SJSA1 (cell line): ENCODE measurements at regions not wholly inside any gene's neighbourhood (a gene's known extent, or its start where the extent isn't known, plus 50 kb on each side); places are given as distances from the start of the nearest gene placed in this dataset.

Experiments used
- DNase-seq, 2 experiments: peaks; one replicate each; pipeline ENCODE4 v3.0.0-alpha.2; 2015 to 2020; ENCODE audit warnings: low spot score in 2 of 2, low read depth in 1 of 2
- H3K27ac ChIP-seq: fragments of 250-450 bp; sonication (Bioruptor Pico); 2 replicates; pipeline ENCODE4 v1.5.1; 2020; ENCODE audit warnings: mild to moderate bottlenecking, moderate library complexity
- H3K27me3 ChIP-seq: fragments of 250-450 bp; sonication (Bioruptor Pico); replicated peaks from 2 replicates; pipeline ENCODE4 v1.5.1; 2020; ENCODE audit warnings: mild to moderate bottlenecking, moderate library complexity
- H3K36me3 ChIP-seq: fragments of 250-450 bp; sonication (Bioruptor Pico); 2 replicates; pipeline ENCODE4 v1.5.1; 2020; ENCODE audit warnings: mild to moderate bottlenecking
- H3K4me1 ChIP-seq: fragments of 250-450 bp; sonication (Bioruptor Pico); replicated peaks from 2 replicates; pipeline ENCODE4 v1.6.1; 2021; ENCODE audit warnings: mild to moderate bottlenecking
- H3K4me3 ChIP-seq: fragments of 250-450 bp; sonication (Bioruptor Pico); 2 replicates; pipeline ENCODE4 v1.5.1; 2020; ENCODE audit warnings: mild to moderate bottlenecking
- H3K9me3 ChIP-seq: fragments of 250-450 bp; sonication (Bioruptor Pico); replicated peaks from 2 replicates; pipeline ENCODE4 v1.5.1; 2020; ENCODE audit warnings: mild to moderate bottlenecking

DNA sequence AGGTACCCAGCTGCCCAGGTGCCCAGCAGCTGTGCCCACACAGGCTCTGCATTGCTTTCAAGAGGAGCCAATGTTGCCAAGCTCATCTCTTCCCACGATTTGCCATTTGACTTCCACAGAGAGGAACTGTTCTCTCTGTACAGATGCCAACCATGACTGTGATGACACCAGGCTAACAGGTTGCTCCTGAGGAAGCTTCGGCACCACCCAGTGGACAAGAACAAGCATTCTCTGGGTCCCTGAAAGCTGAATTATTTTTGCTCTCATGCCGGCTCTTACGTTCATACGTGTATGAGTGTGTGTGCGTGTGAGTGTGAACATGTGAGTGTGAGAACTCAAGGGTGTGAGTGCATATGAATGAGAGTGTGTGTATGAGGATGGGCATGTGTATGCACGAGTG lies 535.2 kb downstream of the LIG4 start:
- Histone ChIP-seq H3K9me3 (no peaks in the 10 kb centered on the region), H3K36me3 (no peaks in the 10 kb centered on the region), H3K4me3 (no peak overlapping the region), H3K4me1 (no peaks in the 10 kb centered on the region), H3K27me3 (no peaks in the 10 kb centered on the region), H3K27ac (no peak overlapping the region)
- DNase-seq, result no peak

DNA sequence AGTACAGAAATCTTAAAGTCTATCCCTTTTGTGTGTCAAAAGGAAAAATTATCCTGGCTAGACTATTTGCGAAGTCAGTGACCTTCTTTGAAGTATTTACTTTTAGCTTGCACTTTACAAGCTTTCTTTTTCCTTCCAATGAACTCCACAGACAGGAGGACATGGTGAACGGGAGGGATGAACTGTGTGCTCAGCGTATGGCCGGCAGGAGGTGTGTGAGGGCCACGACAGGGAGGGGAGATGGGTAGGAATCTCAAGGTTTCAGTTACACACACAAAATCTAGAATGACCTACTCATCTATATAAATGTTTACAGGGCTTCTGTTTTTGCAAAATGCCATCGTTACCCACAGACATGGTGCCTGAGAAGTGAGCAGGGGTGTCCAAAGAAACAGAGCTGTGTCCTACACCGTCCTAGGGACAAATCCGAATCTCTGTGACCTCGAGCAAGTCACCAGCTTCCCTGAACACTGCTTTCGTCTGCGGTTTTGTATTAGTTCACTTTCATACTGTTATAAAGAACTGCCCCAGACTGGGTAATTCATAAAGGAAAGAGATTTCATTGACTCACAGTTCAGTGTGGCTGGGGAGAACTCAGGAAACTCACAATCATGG lies 537.2 kb downstream of the LIG4 start:
- no peak overlapping the region for H3K4me3 ChIP-seq
- no peak for DNase-seq
- H3K27ac ChIP-seq, result no peak overlapping the region
- no peaks in the 10 kb centered on the region for H3K27me3 ChIP-seq
- H3K4me1 ChIP-seq, result no peaks in the 10 kb centered on the region
- no peaks in the 10 kb centered on the region for H3K36me3 ChIP-seq
- no peaks in the 10 kb centered on the region for H3K9me3 ChIP-seq

DNA sequence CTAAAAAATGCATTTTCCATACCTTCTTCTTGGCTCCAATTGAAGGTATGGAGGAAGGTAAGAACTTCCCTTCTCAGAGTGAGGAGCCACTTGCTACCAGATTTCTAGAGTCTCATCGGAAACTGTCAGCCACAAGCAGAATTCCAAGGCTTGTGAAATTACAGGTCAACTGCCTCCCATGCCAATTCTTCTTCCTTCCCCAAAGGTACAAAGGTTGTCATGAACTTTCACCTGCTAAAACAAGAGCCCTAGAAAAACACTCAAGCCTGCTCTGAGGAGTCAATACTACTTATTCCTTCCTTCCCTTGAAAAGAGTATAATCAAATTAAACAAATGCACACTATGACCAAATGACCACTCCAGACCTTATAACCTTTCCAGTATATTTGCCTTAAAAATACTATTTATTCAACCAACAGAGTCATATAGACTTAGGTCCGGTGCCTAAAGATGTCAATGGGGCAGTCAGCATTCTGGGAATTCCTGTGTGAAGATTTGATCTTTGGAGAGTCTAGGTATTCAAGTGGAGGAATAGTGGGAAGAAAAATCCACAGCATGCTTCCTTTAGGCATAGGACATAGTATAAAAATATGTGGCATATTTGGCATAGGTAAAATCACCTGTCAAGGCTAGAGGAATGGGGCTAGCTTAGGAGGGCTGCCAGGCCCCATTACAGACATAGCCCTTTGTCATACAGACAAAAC lies 539.3 kb downstream of the LIG4 start:
- no peaks in the 10 kb centered on the region for H3K9me3 ChIP-seq
- H3K4me3 ChIP-seq, result no peak overlapping the region
- no peaks in the 10 kb centered on the region for H3K36me3 ChIP-seq
- no peaks in the 10 kb centered on the region for H3K4me1 ChIP-seq
- no peak for DNase-seq
- H3K27ac ChIP-seq, result no peak overlapping the region
- no peaks in the 10 kb centered on the region for H3K27me3 ChIP-seq

DNA sequence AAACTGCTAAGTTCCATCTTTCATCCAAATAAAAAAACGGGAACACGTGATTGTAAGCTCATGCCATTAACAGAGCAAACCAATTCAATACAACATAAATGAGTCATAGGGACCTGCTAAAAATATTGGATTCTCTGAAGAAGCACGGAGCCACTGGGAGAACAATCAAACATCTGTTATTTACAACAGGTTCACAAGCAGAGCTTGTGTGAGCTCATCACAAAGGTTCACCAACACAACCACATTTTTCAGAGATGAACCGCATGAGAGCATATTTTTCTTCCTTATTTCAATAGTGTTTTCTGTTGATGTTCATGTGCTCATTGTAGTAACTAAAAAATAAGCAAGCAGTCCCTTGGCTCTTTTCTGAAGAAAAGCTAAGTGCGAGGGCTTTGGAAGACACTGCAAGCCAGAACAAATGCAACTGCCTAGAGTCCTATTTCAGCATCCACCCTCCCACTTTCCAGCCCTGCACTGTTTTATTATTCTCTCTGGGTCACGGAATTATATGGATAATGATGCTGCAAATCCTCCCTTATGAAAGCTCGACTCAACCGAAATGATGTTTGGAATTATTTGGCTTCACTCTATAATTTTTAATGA lies 545.8 kb downstream of the LIG4 start:
- Histone ChIP-seq H3K4me1 (no peaks in the 10 kb centered on the region), H3K9me3 (no peaks in the 10 kb centered on the region), H3K27me3 (no peaks in the 10 kb centered on the region), H3K36me3 (no peaks in the 10 kb centered on the region), H3K27ac (no peak overlapping the region), H3K4me3 (no peak overlapping the region)
- no peak for DNase-seq

DNA sequence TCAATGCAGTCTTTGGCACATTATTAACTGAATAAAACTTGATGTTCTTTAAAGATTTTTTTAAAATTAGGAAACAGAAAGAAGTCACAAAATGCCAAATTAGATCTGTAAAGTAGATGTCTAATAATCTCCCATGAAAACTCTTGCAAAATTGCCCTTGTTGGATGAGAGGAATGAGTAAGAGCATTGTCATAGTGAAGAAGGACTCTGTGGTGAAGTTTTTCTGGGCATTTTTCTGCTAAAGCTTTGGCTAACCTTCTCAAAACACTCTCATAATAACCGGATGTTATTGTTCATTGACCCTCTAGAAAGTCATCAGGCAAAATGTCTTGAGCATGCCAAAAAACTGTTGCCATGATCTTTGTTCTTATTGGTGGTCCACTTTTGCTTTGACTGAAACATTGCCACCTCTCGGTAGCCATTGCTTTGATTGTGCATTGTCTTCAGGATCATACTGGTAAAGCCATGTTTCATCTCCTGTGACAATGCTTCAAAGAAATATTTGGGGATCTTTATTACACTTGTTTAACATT lies 549.3 kb downstream of the LIG4 start:
- DNase-seq, result no peak
- no peaks in the 10 kb centered on the region for H3K9me3 ChIP-seq
- no peaks in the 10 kb centered on the region for H3K36me3 ChIP-seq
- H3K4me1 ChIP-seq, result no peaks in the 10 kb centered on the region
- no peak overlapping the region for H3K27ac ChIP-seq
- H3K27me3 ChIP-seq, result no peaks in the 10 kb centered on the region
- H3K4me3 ChIP-seq, result no peak overlapping the region

DNA sequence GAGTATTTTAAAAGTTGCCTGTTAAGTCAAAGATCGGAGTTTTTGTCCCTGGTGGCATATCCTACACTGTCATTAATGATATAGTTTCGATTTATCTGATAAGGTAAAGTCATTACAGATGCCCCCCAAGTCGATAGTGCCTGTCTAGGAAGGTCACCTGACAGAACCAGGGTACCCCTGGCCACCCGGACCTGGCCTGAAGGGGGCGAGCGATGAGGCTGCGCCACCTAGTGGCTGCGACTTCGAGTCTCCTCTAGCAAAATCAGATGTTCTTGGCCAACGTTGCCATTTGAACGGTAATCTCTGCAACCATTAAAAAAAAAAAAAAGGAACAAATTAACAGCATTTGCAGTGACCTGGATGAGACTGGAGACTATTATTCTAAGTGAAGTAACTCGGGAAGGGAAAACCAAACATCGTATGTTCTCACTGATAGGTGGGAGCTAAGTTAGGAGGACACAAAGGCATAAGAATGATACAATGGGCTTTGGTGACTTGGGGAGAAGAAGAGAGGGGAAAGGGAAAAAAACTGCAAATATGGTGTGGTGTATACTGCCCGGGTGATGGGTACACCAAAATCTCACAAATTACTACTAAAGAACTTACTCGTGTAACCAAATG lies 565.1 kb downstream of the LIG4 start:
- H3K4me1 ChIP-seq, result no peaks in the 10 kb centered on the region
- H3K9me3 ChIP-seq, result no peaks in the 10 kb centered on the region
- no peaks in the 10 kb centered on the region for H3K36me3 ChIP-seq
- H3K4me3 ChIP-seq, result no peak overlapping the region
- no peak overlapping the region for H3K27ac ChIP-seq
- H3K27me3 ChIP-seq, result no peaks in the 10 kb centered on the region
- peak; percentile 40 to 62 for DNase-seq

DNA sequence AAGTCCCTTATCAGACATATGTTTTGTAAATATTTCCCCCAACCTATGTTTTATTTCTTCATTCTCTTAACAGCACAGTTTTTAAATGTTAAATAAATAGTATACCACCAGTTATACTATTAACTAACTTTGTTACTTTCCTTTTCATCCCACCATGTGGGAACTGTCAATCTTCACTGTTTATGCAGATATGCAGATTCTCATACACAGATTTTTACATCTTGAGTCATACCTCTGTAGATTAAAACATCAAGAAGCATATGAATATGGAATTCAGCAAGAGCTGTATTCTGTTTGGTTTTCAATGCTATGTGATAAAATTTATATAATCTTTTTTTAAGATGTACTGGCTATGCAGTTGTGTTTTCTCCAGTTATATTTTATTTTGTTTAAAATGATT lies 566.3 kb downstream of the LIG4 start:
- DNase-seq, result no peak
- H3K9me3 ChIP-seq, result no peaks in the 10 kb centered on the region
- no peaks in the 10 kb centered on the region for H3K36me3 ChIP-seq
- H3K4me1 ChIP-seq, result no peaks in the 10 kb centered on the region
- H3K4me3 ChIP-seq, result no peak overlapping the region
- H3K27ac ChIP-seq, result no peak overlapping the region
- no peaks in the 10 kb centered on the region for H3K27me3 ChIP-seq

DNA sequence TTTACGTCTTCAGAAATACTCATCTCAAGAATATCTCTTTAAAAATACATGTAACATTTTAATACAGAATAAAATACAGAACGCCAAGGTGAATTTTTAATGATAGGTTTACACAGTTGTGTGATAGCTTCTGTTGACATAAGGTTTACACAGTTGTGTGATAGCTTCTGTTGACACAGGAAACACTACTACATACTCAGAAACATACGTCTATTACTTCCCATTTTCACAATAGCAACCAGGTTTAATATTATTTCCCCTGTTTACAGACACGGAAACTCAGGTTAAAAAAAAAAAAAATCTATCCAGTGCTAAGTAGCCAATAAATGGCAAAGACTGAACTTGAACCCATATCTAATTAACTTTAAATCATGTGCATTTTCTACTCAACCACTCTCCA lies 571.2 kb downstream of the LIG4 start:
- Histone ChIP-seq H3K27ac (no peak overlapping the region), H3K4me1 (no peaks in the 10 kb centered on the region), H3K9me3 (no peaks in the 10 kb centered on the region), H3K36me3 (no peaks in the 10 kb centered on the region), H3K27me3 (no peaks in the 10 kb centered on the region), H3K4me3 (no peak overlapping the region)
- no peak for DNase-seq

DNA sequence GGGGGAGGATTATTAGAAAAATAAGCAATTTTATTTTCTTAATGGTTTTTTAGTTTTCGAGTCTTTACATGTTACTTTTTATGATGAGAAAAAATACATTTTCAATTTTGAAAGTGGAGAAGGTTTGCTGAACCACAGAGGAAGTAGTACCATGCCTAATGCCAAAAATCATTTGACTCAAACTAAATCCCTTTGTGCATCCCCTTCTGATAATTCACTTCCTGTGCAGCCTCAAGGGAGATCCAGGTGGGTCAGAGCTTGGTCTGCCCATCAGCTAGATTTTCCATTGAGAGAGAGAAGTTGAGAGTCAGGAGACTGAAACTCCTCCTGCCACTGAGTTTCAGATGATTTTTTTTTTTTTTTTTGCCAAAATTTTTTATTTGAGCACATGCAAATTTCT lies 571.7 kb downstream of the LIG4 start:
- H3K27ac ChIP-seq, result no peak overlapping the region
- no peaks in the 10 kb centered on the region for H3K9me3 ChIP-seq
- no peaks in the 10 kb centered on the region for H3K36me3 ChIP-seq
- no peaks in the 10 kb centered on the region for H3K4me1 ChIP-seq
- H3K27me3 ChIP-seq, result no peaks in the 10 kb centered on the region
- DNase-seq, result no peak
- H3K4me3 ChIP-seq, result no peak overlapping the region

DNA sequence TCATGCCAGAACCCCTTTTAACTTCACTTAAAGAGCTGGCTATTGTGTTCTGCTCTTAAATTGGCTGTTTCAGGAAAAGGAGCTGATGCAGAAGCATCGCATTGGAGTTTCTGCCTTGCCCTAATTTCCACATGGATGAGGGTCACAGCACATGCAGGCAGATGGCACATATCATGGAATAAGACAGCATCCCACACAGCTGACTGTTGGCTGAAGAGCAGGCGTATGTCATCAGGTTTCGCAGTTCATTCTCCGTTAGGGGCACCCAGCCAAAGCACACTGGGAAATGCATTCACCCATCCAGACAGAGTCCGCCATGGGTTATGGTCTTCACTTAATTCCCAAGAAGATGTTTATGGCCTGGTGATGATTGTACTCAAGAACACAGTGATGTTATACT lies 572.5 kb downstream of the LIG4 start:
- no peak for DNase-seq
- no peaks in the 10 kb centered on the region for H3K27me3 ChIP-seq
- H3K27ac ChIP-seq, result no peak overlapping the region
- H3K4me3 ChIP-seq, result no peak overlapping the region
- no peaks in the 10 kb centered on the region for H3K4me1 ChIP-seq
- no peaks in the 10 kb centered on the region for H3K36me3 ChIP-seq
- H3K9me3 ChIP-seq, result no peaks in the 10 kb centered on the region

DNA sequence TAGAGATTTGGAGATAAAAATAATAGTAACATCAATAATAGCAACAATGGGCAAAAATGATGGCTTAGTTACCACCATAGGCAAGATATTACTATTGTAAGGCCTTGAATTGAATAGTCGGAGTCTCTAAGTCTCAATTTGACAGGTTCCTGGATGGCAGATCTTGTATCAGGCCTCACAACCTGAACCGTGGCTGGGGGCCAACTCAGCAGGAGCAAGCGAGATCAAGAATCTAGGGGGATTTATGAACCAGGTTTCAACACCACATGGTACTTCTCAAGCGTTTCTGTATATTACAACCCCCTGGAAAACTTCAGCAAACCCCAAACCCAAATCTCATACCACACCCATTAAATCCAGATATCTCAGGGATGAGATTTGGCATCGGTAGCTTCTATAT lies 573.8 kb downstream of the LIG4 start:
- no peak overlapping the region for H3K4me3 ChIP-seq
- no peaks in the 10 kb centered on the region for H3K4me1 ChIP-seq
- DNase-seq, result no peak
- no peaks in the 10 kb centered on the region for H3K36me3 ChIP-seq
- no peaks in the 10 kb centered on the region for H3K9me3 ChIP-seq
- no peaks in the 10 kb centered on the region for H3K27me3 ChIP-seq
- no peak overlapping the region for H3K27ac ChIP-seq

DNA sequence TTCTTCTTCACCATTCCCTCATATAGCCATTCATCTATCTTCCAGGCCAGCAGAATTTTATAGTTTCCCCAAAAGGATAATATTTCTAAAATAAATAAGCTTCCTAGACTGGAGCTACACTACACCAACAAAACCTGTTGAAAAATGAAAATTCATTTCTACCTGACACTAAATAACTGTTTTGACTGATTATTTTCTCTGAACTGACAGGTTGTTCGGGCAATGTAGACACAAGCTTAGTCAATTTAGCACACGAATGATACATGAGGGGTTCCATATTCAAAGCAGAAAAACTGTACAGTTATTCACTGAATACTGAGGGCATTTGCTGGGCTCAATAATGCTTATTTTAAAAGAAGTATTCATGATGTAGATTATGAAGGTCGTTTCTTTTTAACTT lies 589.7 kb downstream of the LIG4 start:
- Histone ChIP-seq H3K36me3 (no peaks in the 10 kb centered on the region), H3K27ac (no peak overlapping the region), H3K4me3 (no peak overlapping the region), H3K4me1 (no peaks in the 10 kb centered on the region), H3K27me3 (no peaks in the 10 kb centered on the region), H3K9me3 (no peaks in the 10 kb centered on the region)
- no peak for DNase-seq

DNA sequence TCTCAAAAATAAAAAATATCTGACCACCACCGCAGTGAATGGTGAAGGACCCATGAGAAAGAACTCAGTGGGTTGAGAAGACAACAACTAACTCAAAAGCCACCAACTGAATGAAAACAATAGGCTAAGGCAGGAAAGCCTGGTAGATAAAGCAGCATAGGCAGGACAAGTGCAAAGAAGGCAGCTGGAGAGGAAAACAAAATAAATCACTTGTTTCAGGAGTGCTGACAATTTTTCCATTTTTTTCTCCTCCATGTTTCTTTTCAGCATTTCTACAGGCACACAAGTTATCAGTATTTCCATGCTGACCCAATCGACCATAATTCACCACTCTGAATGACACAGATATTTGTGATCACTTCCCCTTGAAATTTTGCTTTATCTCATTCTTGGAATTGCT lies 597.8 kb downstream of the LIG4 start:
- Histone ChIP-seq H3K4me1 (no peaks in the 10 kb centered on the region), H3K9me3 (no peaks in the 10 kb centered on the region), H3K36me3 (no peaks in the 10 kb centered on the region), H3K27ac (no peak overlapping the region), H3K27me3 (no peaks in the 10 kb centered on the region), H3K4me3 (no peak overlapping the region)
- no peak for DNase-seq

DNA sequence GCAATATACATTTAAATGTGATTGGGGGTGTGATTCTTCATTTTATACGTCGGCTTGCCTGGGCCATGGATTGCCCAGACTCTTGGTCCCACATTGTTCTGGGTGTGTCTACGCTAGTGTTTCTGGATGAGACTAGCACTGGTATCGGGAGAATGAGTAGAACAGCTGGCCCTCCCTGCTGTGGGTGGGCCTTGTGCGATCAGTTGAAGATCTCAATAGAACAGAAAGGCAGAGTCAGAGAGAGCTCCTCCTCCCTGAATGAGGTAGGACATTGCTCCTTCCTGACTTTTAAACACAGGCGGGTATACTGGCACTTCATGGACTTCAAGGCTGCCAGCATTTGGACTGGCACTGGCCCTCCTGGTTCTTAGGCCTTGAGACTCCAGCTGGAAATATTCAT lies 603.0 kb downstream of the LIG4 start:
- no peaks in the 10 kb centered on the region for H3K9me3 ChIP-seq
- DNase-seq, result no peak
- H3K36me3 ChIP-seq, result no peaks in the 10 kb centered on the region
- H3K27me3 ChIP-seq, result no peaks in the 10 kb centered on the region
- no peak overlapping the region for H3K27ac ChIP-seq
- H3K4me3 ChIP-seq, result no peak overlapping the region
- no peaks in the 10 kb centered on the region for H3K4me1 ChIP-seq
